KMS-11 (cell line): ENCODE measurements at regions not wholly inside any gene's neighbourhood (a gene's known extent, or its start where the extent isn't known, plus 50 kb on each side); places are given as distances from the start of the nearest gene placed in this dataset.

Source experiments
- H2AFZ ChIP-seq: fragments of 200-600 bp; sonication (generic); 2 replicates; pipeline ENCODE4 v1.6.1; 2016; ENCODE audit warnings: antibody characterized with exemption, mixed run types, low read depth
- H3K27ac ChIP-seq: fragments of 200-600 bp; sonication (generic); 2 replicates; pipeline ENCODE4 v1.6.1; 2016; ENCODE audit warnings: mild to moderate bottlenecking, mixed run types
- H3K27me3 ChIP-seq: fragments of 200-600 bp; sonication (generic); 2 replicates; pipeline ENCODE4 v1.6.1; 2017; ENCODE audit warnings: mild to moderate bottlenecking, low read depth, mixed run types, moderate library complexity; ENCODE audit not compliant: insufficient read depth
- H3K36me3 ChIP-seq: fragments of 200-600 bp; sonication (generic); 2 replicates; pipeline ENCODE4 v1.6.1; 2017; ENCODE audit warnings: mild to moderate bottlenecking, mixed run types; ENCODE audit not compliant: insufficient read depth
- H3K4me1 ChIP-seq: fragments of 200-600 bp; sonication (generic); 2 replicates; pipeline ENCODE4 v1.6.1; 2016; ENCODE audit warnings: mild to moderate bottlenecking, low read depth, mixed run types; ENCODE audit not compliant: poor library complexity, severe bottlenecking
- H3K4me2 ChIP-seq: fragments of 200-600 bp; sonication (generic); 2 replicates; pipeline ENCODE4 v1.7.0; 2016; ENCODE audit warnings: mild to moderate bottlenecking, mixed run types
- H3K4me3 ChIP-seq: fragments of 200-600 bp; sonication (generic); IDR thresholded peaks from 2 replicates; pipeline ENCODE4 v1.6.1; 2017; ENCODE audit warnings: low read depth, low read length, mixed read lengths; ENCODE audit not compliant: insufficient read depth
- H3K79me2 ChIP-seq: fragments of 200-600 bp; sonication (generic); 2 replicates; pipeline ENCODE4 v1.6.1; 2016; ENCODE audit warnings: low read depth, mixed run types; ENCODE audit not compliant: insufficient read depth
- H3K9ac ChIP-seq: fragments of 200-600 bp; sonication (generic); 2 replicates; pipeline ENCODE4 v1.6.1; 2016; ENCODE audit warnings: mild to moderate bottlenecking, mixed run types
- H4K20me1 ChIP-seq: fragments of 200-600 bp; sonication (generic); 2 replicates; pipeline ENCODE4 v1.6.1; 2016; ENCODE audit warnings: mild to moderate bottlenecking, mixed run types; ENCODE audit not compliant: insufficient read depth
- CTCF ChIP-seq: fragments of 200-600 bp; sonication (generic); conservative IDR thresholded peaks from 2 replicates; pipeline ENCODE4 v1.6.1; 2017; ENCODE audit warnings: low read depth, mild to moderate bottlenecking, antibody characterized with exemption, low read length, moderate library complexity, mixed read lengths

- Histone ChIP-seq H3K27ac (no peak overlapping the region), H2AFZ (no peak overlapping the region), H3K4me2 (no peak overlapping the region; the same call in 1 of the 2 replicates), H3K4me3 (no peak overlapping the region), H3K36me3 (no peaks in the 10 kb centered on the region), H3K27me3 (no peaks in the 10 kb centered on the region), H3K4me1 (peaks cover 33% of the 10 kb centered on the region), H3K79me2 (no peaks in the 10 kb centered on the region), H3K9ac (no peak overlapping the region), H4K20me1 (no peaks in the 10 kb centered on the region)
- TF ChIP-seq CTCF = no peak
These were observed 131.0 kb upstream of the BET1 start for GRCh38 chr7:94135180-94135579.

DNA sequence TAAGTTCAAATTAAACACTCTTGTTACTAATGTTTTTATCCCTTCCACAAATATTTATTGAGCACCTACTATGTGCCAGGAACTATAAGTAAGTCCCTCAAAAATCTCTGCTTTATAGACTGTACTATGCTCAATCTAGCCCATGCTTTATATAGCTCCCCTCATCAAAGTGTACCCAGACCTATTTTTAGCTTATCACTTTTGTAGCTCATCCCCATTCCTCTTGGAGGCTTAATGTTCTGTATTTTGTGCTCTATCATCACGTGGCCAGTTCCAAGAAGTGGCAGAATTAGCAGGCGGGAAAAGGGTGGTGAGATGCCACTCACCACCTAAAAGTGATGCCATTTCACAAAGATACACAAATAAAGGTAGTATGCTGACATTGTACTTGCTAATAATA lies 138.1 kb upstream of the BET1 start:
- no peak overlapping the region for H3K27ac ChIP-seq
- no peak overlapping the region for H3K4me2 ChIP-seq
- no peaks in the 10 kb centered on the region for H3K27me3 ChIP-seq
- no peaks in the 10 kb centered on the region for H3K4me1 ChIP-seq
- H4K20me1 ChIP-seq = no peaks in the 10 kb centered on the region
- no peaks in the 10 kb centered on the region for H3K79me2 ChIP-seq
- H3K9ac ChIP-seq = no peak overlapping the region
- no peak for TF ChIP-seq CTCF
- no peak overlapping the region for H3K4me3 ChIP-seq
- no peaks in the 10 kb centered on the region for H3K36me3 ChIP-seq
- no peak overlapping the region for H2AFZ ChIP-seq

DNA sequence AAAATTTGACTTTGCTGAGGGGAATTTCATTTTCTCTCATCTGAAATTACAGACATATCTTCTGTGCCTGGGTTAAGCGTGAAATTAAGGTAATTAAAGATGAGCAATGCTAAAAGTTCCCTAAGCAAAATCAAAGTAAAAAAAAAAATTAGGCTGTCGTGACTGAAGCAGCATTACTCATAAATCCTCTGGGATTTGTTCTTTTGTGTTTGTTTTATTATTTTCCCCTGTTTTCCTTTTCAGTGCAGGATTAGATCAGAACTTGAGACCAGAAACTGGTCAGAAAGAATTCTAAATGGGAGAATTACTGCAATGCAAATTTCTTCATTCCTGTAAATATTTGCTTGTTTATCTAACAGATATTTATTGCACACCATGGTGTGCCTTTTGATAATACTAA lies 141.4 kb upstream of the BET1 start:
- no peaks in the 10 kb centered on the region for H3K27me3 ChIP-seq
- no peaks in the 10 kb centered on the region for H3K4me1 ChIP-seq
- no peaks in the 10 kb centered on the region for H3K79me2 ChIP-seq
- H3K9ac ChIP-seq = no peak overlapping the region
- no peak overlapping the region for H3K4me3 ChIP-seq
- no peak overlapping the region for H3K4me2 ChIP-seq
- no peak overlapping the region for H2AFZ ChIP-seq
- H3K36me3 ChIP-seq = no peaks in the 10 kb centered on the region
- H3K27ac ChIP-seq = no peak overlapping the region
- no peaks in the 10 kb centered on the region for H4K20me1 ChIP-seq
- no peak for TF ChIP-seq CTCF

GRCh38 chr7:94146408-94146807 lies 142.3 kb upstream of the BET1 start:
- no peak overlapping the region for H3K4me3 ChIP-seq
- H3K36me3 ChIP-seq = no peaks in the 10 kb centered on the region
- TF ChIP-seq CTCF = no peak
- H3K4me1 ChIP-seq = no peaks in the 10 kb centered on the region
- no peak overlapping the region for H3K27ac ChIP-seq
- no peak overlapping the region for H3K9ac ChIP-seq
- H3K4me2 ChIP-seq = no peak overlapping the region
- no peaks in the 10 kb centered on the region for H3K79me2 ChIP-seq
- H2AFZ ChIP-seq = no peak overlapping the region
- H4K20me1 ChIP-seq = no peaks in the 10 kb centered on the region
- H3K27me3 ChIP-seq = no peaks in the 10 kb centered on the region
